H1 (cell line): ENCODE measurements at regions not wholly inside any gene's neighbourhood (a gene's known extent, or its start where the extent isn't known, plus 50 kb on each side); places are given as distances from the start of the nearest gene placed in this dataset.

Source experiments
- CTCF ChIA-PET: fragments of 300-600 bp; sonication (Branson Sonifier 250); formaldehyde crosslinking; loops from one replicate; lab custom pipeline; 2021; ENCODE audit not compliant: partially characterized antibody; lab: Charles Lee
- POLR2A ChIA-PET: fragments of 300-600 bp; sonication (Branson Sonifier 250); formaldehyde crosslinking; loops from one replicate; lab custom pipeline; 2021; ENCODE audit warnings: inconsistent platforms; ENCODE audit not compliant: partially characterized antibody; lab: Charles Lee
- DNase-seq, 2 experiments: peaks; one replicate each; pipeline versions ENCODE4 v3.0.0 to v3.0.0-alpha.2; 2010 to 2022; ENCODE audit warnings: low spot score in 2 of 2, low read depth in 1 of 2, mixed read lengths in 1 of 2
- FAIRE-seq: peaks from 2 replicates; lab custom pipeline; 2011; peaks lifted over from hg19 to GRCh38; lab: Jason Lieb, UNC
- H2AFZ ChIP-seq: 2 replicates; pipeline ENCODE4 v1.8.1; 2012; ENCODE audit warnings: low read length, inconsistent platforms
- H2AK5ac ChIP-seq: 2 replicates; pipeline ENCODE4 v1.6.1; 2013; ENCODE audit warnings: low read depth, low read length
- H2BK120ac ChIP-seq: replicated peaks from 2 replicates; pipeline ENCODE3; 2013; ENCODE audit warnings: low read depth, low read length, inconsistent platforms
- H2BK12ac ChIP-seq: 2 replicates; pipeline ENCODE4 v1.6.1; 2013; ENCODE audit warnings: low read depth, low read length
- H2BK15ac ChIP-seq: 2 replicates; pipeline ENCODE4 v1.6.1; 2013; ENCODE audit warnings: low read length
- H2BK20ac ChIP-seq: 2 replicates; pipeline ENCODE4 v1.6.1; 2013; ENCODE audit warnings: low read length
- H2BK5ac ChIP-seq: 2 replicates; pipeline ENCODE4 v1.6.1; 2013; ENCODE audit warnings: low read depth, low read length
- H3K14ac ChIP-seq: 2 replicates; pipeline ENCODE4 v1.6.1; 2013; ENCODE audit warnings: inconsistent platforms; ENCODE audit not compliant: insufficient read length
- H3K18ac ChIP-seq: 2 replicates; pipeline ENCODE4 v1.6.1; 2013; ENCODE audit warnings: low read length; ENCODE audit errors: extremely low read depth
- H3K23ac ChIP-seq: 2 replicates; pipeline ENCODE4 v1.6.1; 2013; ENCODE audit warnings: inconsistent platforms; ENCODE audit not compliant: insufficient read length
- H3K23me2 ChIP-seq: 2 replicates; pipeline ENCODE4 v1.6.1; 2013; ENCODE audit warnings: low read depth, low read length
- H3K27ac ChIP-seq: 2 replicates; pipeline ENCODE4 v1.6.1; 2011; ENCODE audit warnings: low read depth, low read length, inconsistent platforms
- H3K27me3 ChIP-seq, 4 experiments: replicated peaks in 1 of 4; 1 replicate in 1 of 4; 2 replicates in 3 of 4; pipeline versions ENCODE4 v1.6.1 to v1.8.1; 2011 to 2013; ENCODE audit warnings: low read length in 3 of 4, mild to moderate bottlenecking in 3 of 4, inconsistent platforms in 2 of 4, mixed read lengths in 2 of 4, moderate library complexity in 1 of 4; ENCODE audit not compliant: control insufficient read depth in 3 of 4, insufficient read depth in 3 of 4; ENCODE audit errors: extremely low read depth in 1 of 4
- H3K36me3 ChIP-seq, 4 experiments: 2 replicates each; pipeline versions ENCODE4 v1.6.1 to v1.8.1; 2011 to 2013; ENCODE audit warnings: mild to moderate bottlenecking in 4 of 4, low read length in 3 of 4, moderate library complexity in 2 of 4, control low read depth in 1 of 4, inconsistent platforms in 1 of 4; ENCODE audit not compliant: insufficient read depth in 4 of 4, control insufficient read depth in 2 of 4
- H3K4ac ChIP-seq: replicated peaks from 2 replicates; pipeline ENCODE3; 2013; ENCODE audit warnings: low read length, low read depth, mixed read lengths, inconsistent platforms; ENCODE audit not compliant: insufficient read length
- H3K4me1 ChIP-seq, 4 experiments: replicated peaks in 1 of 4; 1 replicate in 1 of 4; 2 replicates in 3 of 4; pipeline versions ENCODE4 v1.6.1 to v1.8.1; 2011 to 2013; ENCODE audit warnings: low read length in 3 of 4, inconsistent platforms in 2 of 4, mixed read lengths in 1 of 4; ENCODE audit not compliant: insufficient read depth in 4 of 4, control insufficient read depth in 3 of 4
- H3K4me2 ChIP-seq, 2 experiments: 2 replicates each; pipeline versions ENCODE4 v1.6.1 to v1.8.1; 2011 to 2013; ENCODE audit warnings: low read depth in 2 of 2, low read length in 2 of 2, control low read depth in 1 of 2, inconsistent platforms in 1 of 2, mild to moderate bottlenecking in 1 of 2; ENCODE audit not compliant: insufficient read depth in 1 of 2
- H3K4me3 ChIP-seq, 4 experiments: fragments of 200-600, 300-600 bp in 1 of 4; sonication (generic), shearing (Covaris generic), sonication (Bioruptor Twin) in 1 of 4; 2 replicates each; pipeline versions ENCODE4 v1.5.1 to v1.8.1; 2011 to 2016; ENCODE audit warnings: low read length in 4 of 4, low read depth in 3 of 4, control low read depth in 2 of 4, inconsistent platforms in 2 of 4, mild to moderate bottlenecking in 2 of 4, mixed read lengths in 1 of 4, moderate library complexity in 1 of 4; ENCODE audit not compliant: insufficient read depth in 2 of 4; ENCODE audit errors: extremely low read depth in 1 of 4
- H3K56ac ChIP-seq: replicated peaks from 2 replicates; pipeline ENCODE3; 2013; ENCODE audit warnings: low read depth, mild to moderate bottlenecking, mixed read lengths, low read length, inconsistent platforms; ENCODE audit not compliant: insufficient read length
- H3K79me1 ChIP-seq: 2 replicates; pipeline ENCODE4 v1.6.1; 2013; ENCODE audit warnings: low read depth, low read length, control low read depth
- H3K79me2 ChIP-seq, 2 experiments: 2 replicates each; pipeline versions ENCODE4 v1.6.1 to v1.8.1; 2012 to 2013; ENCODE audit warnings: low read length in 2 of 2, mild to moderate bottlenecking in 2 of 2, inconsistent platforms in 1 of 2; ENCODE audit not compliant: insufficient read depth in 2 of 2, control insufficient read depth in 1 of 2
- H3K9ac ChIP-seq, 4 experiments: replicated peaks in 1 of 4; 1 replicate in 1 of 4; 2 replicates in 3 of 4; pipeline versions ENCODE4 v1.6.1 to v1.8.1; 2011 to 2013; ENCODE audit warnings: low read depth in 3 of 4, low read length in 3 of 4, control low read depth in 2 of 4, mild to moderate bottlenecking in 2 of 4, moderate library complexity in 2 of 4, inconsistent platforms in 1 of 4; ENCODE audit errors: extremely low read depth in 1 of 4
- H3K9me3 ChIP-seq, 2 experiments: 2 replicates each; pipeline versions ENCODE4 v1.6.1 to v1.8.1; 2012 to 2013; ENCODE audit warnings: mild to moderate bottlenecking in 2 of 2, moderate library complexity in 2 of 2, control low read depth in 1 of 2, inconsistent platforms in 1 of 2, low read depth in 1 of 2, low read length in 1 of 2, mixed read lengths in 1 of 2; ENCODE audit not compliant: insufficient read depth in 2 of 2
- H4K20me1 ChIP-seq, 2 experiments: replicated peaks in 1 of 2; 2 replicates each; pipeline versions ENCODE3 to v1.8.1; 2011 to 2013; ENCODE audit warnings: inconsistent platforms in 2 of 2, low read length in 2 of 2, mild to moderate bottlenecking in 1 of 2; ENCODE audit not compliant: insufficient read depth in 2 of 2, control insufficient read depth in 1 of 2
- H4K5ac ChIP-seq: 2 replicates; pipeline ENCODE4 v1.6.1; 2013; ENCODE audit warnings: low read length, low read depth, mixed read lengths, inconsistent platforms; ENCODE audit not compliant: insufficient read length
- H4K8ac ChIP-seq: 2 replicates; pipeline ENCODE4 v1.8.0; 2013; ENCODE audit warnings: mild to moderate bottlenecking, moderate library complexity, low read length, inconsistent platforms; ENCODE audit not compliant: insufficient read depth; ENCODE audit errors: extremely low read depth
- H4K91ac ChIP-seq: replicated peaks from 2 replicates; pipeline ENCODE3; 2013; ENCODE audit warnings: low read length, mixed read lengths, inconsistent platforms; ENCODE audit not compliant: insufficient read length
- MAFK ChIP-seq: IDR thresholded peaks from 2 replicates; pipeline ENCODE4 v1.6.1; 2012; ENCODE audit warnings: low read depth, mild to moderate bottlenecking, improper control_type of control experiment, low read length
- POLR2AphosphoS5 ChIP-seq: IDR thresholded peaks from 2 replicates; pipeline ENCODE4 v1.6.1; 2011; ENCODE audit warnings: low read depth, low read length
- WGBS, 2 experiments: shearing (Covaris generic) in 1 of 2; methylation state at CpG; one replicate each; pipeline versions ENCODE4 v1.1.6 to v1.1.7; 2013 to 2015; ENCODE audit warnings: low lambda C conversion rate in 2 of 2, mixed read lengths in 2 of 2, inconsistent platforms in 1 of 2, low coverage in 1 of 2, missing lambda C conversion rate in 1 of 2; ENCODE audit not compliant: insufficient replicate concordance in 2 of 2, insufficient coverage in 1 of 2, insufficient read length in 1 of 2; ENCODE audit errors: extremely low coverage in 1 of 2, missing lambda C conversion rate in 1 of 2; 5-methylcytosine and 5-hydroxymethylcytosine counted together

DNA sequence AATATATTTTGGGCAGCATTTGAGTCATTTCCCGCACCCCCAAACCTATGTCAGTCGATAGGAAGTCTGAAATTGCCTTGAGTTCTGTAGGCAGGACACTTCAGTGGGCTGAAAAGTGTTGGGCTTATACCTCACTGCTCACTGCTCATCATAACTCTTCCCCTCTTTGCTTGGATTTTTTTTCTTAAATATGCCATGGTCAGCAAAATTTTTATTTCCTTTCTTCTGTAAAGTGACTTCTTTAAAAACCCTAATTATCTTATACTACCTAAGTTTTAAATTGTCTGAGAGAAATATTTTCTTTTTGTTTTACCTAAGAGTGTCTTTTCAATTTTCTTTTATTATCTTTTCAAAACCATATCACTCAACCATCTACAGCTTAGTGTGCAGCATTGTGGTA, 129.2 kb downstream of the KIF20B start:
- H4K5ac ChIP-seq: no peak overlapping the region
- no peak overlapping the region for H2BK20ac ChIP-seq
- H3K27ac ChIP-seq: no peak overlapping the region
- H3K4ac ChIP-seq: no peak overlapping the region
- H4K8ac ChIP-seq: no peak overlapping the region
- no peak overlapping the region for H3K4me2 ChIP-seq
- H3K9me3 ChIP-seq: no peaks in the 10 kb centered on the region
- H3K79me1 ChIP-seq: no peaks in the 10 kb centered on the region
- no peak overlapping the region for H2BK120ac ChIP-seq
- no peak overlapping the region for H4K91ac ChIP-seq
- WGBS, 2 experiments: 100% methylated on average over 2 of the region's 2 CpGs; no CpG with 5 or more reads in 1 of the 2 experiments
- no peaks in the 10 kb centered on the region for H3K23me2 ChIP-seq
- no peak overlapping the region for H3K23ac ChIP-seq
- no peaks in the 10 kb centered on the region for H3K4me1 ChIP-seq
- no peak overlapping the region for H3K14ac ChIP-seq
- H2AFZ ChIP-seq: no peak overlapping the region
- no peak overlapping the region for H2BK5ac ChIP-seq
- no peaks in the 10 kb centered on the region for H3K79me2 ChIP-seq
- no peaks in the 10 kb centered on the region for H3K36me3 ChIP-seq
- H3K18ac ChIP-seq: no peak overlapping the region
- H2AK5ac ChIP-seq: no peak overlapping the region
- TF ChIP-seq MAFK (peak; percentile 81; the same call in 1 of the 2 replicates), POLR2AphosphoS5 (no peak)
- ChIA-PET POLR2A (no interaction called here), CTCF (no interaction called here)
- H3K27me3 ChIP-seq: no peaks in the 10 kb centered on the region
- no peak for FAIRE-seq
- H3K56ac ChIP-seq: no peak overlapping the region
- H4K20me1 ChIP-seq: no peaks in the 10 kb centered on the region
- H2BK12ac ChIP-seq: no peak overlapping the region
- H3K9ac ChIP-seq: no peak overlapping the region
- no peak overlapping the region for H2BK15ac ChIP-seq
- DNase-seq: no peak
- no peak overlapping the region for H3K4me3 ChIP-seq
